ENCODE measurements at regions not wholly inside any gene's neighbourhood (a gene's known extent, or its start where the extent isn't known, plus 50 kb on each side); places are given as distances from the start of the nearest gene placed in this dataset.
"Not testable (repeated sequence)": the region's sequence is repeated elsewhere in the genome, so short reads cannot be mapped to it uniquely, and the experiment has no call there.

- no peak for FAIRE-seq
- no peak for DNase-seq (ENCODE audit: extremely low spot score, insufficient read length, low read depth)
Measured at GRCh38 chr11:129694966-129695365, 120.7 kb upstream of the TMEM45B start.

GRCh38 chr11:129695571-129696308 is 119.9 kb upstream of the TMEM45B start:
- FAIRE-seq (no peak), DNase-seq (ENCODE audit: extremely low spot score, insufficient read length, low read depth) (no peak)

GRCh38 chr11:129696309-129696989 is 119.2 kb upstream of the TMEM45B start:
- DNase-seq (ENCODE audit: extremely low spot score, insufficient read length, low read depth) (no peak), FAIRE-seq (no peak)

- no peak for FAIRE-seq
- DNase-seq (ENCODE audit: extremely low spot score, insufficient read length, low read depth) = no peak
Measured at GRCh38 chr11:129698212-129698611, 117.4 kb upstream of the TMEM45B start.

- FAIRE-seq (no peak), DNase-seq (ENCODE audit: extremely low spot score, insufficient read length, low read depth) (no peak)
Measured at GRCh38 chr11:129699711-129700304, 115.8 kb upstream of the TMEM45B start.

GRCh38 chr11:129700701-129701100 is 114.9 kb upstream of the TMEM45B start:
- DNase-seq (ENCODE audit: extremely low spot score, insufficient read length, low read depth) (no peak), FAIRE-seq (no peak)

GRCh38 chr11:129701706-129702105 is 113.9 kb upstream of the TMEM45B start:
- no peak for FAIRE-seq

GRCh38 chr11:129702410-129703398 is 112.9 kb upstream of the TMEM45B start:
- DNase-seq (ENCODE audit: extremely low spot score, insufficient read length, low read depth) = no peak

More at GRCh38 chr11:129701706-129702105, 113.9 kb upstream of the TMEM45B start:
- DNase-seq (ENCODE audit: extremely low spot score, insufficient read length, low read depth) = no peak

GRCh38 chr11:129703846-129704245 is 111.8 kb upstream of the TMEM45B start:
- FAIRE-seq = no peak
- no peak for DNase-seq (ENCODE audit: extremely low spot score, insufficient read length, low read depth)

More at GRCh38 chr11:129702410-129703398, 112.9 kb upstream of the TMEM45B start:
- FAIRE-seq = no peak

- no peak for FAIRE-seq
- DNase-seq (ENCODE audit: extremely low spot score, insufficient read length, low read depth) = no peak
Measured at GRCh38 chr11:129704831-129705230, 110.8 kb upstream of the TMEM45B start.

GRCh38 chr11:129705341-129705740 is 110.3 kb upstream of the TMEM45B start:
- no peak for DNase-seq (ENCODE audit: extremely low spot score, insufficient read length, low read depth)
- FAIRE-seq = no peak

- FAIRE-seq (no peak), DNase-seq (ENCODE audit: extremely low spot score, insufficient read length, low read depth) (no peak)
Measured at GRCh38 chr11:129705933-129706332, 109.7 kb upstream of the TMEM45B start.

- FAIRE-seq (no peak), DNase-seq (ENCODE audit: extremely low spot score, insufficient read length, low read depth) (no peak)
Measured at GRCh38 chr11:129709801-129710398, 105.7 kb upstream of the TMEM45B start.

- FAIRE-seq (no peak), DNase-seq (ENCODE audit: extremely low spot score, insufficient read length, low read depth) (no peak)
Measured at GRCh38 chr11:129710423-129710822, 105.2 kb upstream of the TMEM45B start.

- DNase-seq (ENCODE audit: extremely low spot score, insufficient read length, low read depth) (no peak), FAIRE-seq (no peak)
Measured at GRCh38 chr11:129711760-129712159, 103.9 kb upstream of the TMEM45B start.

GRCh38 chr11:129712486-129713240 is 103.0 kb upstream of the TMEM45B start:
- FAIRE-seq; DNase-seq (ENCODE audit: extremely low spot score, insufficient read length, low read depth): not testable (repeated sequence)

- no peak for FAIRE-seq
- no peak for DNase-seq (ENCODE audit: extremely low spot score, insufficient read length, low read depth)
Measured at GRCh38 chr11:129719037-129719436, 96.6 kb upstream of the TMEM45B start.

GRCh38 chr11:129720156-129720555 is 95.5 kb upstream of the TMEM45B start:
- no peak for FAIRE-seq

GRCh38 chr11:129720994-129721393 is 94.7 kb upstream of the TMEM45B start:
- no peak for DNase-seq (ENCODE audit: extremely low spot score, insufficient read length, low read depth)
- FAIRE-seq = no peak

More at GRCh38 chr11:129720156-129720555, 95.5 kb upstream of the TMEM45B start:
- no peak for DNase-seq (ENCODE audit: extremely low spot score, insufficient read length, low read depth)
